ENCODE measurements at regions not wholly inside any gene's neighbourhood (a gene's known extent, or its start where the extent isn't known, plus 50 kb on each side); places are given as distances from the start of the nearest gene placed in this dataset.

GRCh38 chr12:111102102-111102739 is 181.8 kb upstream of the MYL2 start:
- DNase-seq: no peak

- no peak for DNase-seq
Observed at GRCh38 chr12:111101003-111101402, 180.6 kb upstream of the MYL2 start.

DNA sequence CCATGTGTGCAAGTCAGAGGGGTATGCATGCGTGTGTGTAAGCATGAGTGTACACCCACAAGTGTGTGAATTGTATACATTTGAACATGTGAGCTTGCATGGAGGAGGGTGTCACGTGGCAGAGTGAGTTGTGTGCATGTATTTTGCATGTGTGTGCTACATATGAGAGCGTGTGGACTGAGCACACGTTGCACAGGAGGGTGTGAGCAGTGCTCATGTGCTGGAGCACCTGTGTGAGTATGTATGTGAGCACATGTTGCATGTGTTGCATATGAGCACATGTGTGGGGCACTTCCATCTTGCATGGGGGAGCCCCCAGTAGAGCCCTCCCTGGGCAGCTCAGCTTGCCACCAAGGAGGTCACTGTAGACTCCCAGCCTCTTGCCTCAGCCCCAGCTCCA is 180.2 kb upstream of the MYL2 start:
- no peak for DNase-seq

DNA sequence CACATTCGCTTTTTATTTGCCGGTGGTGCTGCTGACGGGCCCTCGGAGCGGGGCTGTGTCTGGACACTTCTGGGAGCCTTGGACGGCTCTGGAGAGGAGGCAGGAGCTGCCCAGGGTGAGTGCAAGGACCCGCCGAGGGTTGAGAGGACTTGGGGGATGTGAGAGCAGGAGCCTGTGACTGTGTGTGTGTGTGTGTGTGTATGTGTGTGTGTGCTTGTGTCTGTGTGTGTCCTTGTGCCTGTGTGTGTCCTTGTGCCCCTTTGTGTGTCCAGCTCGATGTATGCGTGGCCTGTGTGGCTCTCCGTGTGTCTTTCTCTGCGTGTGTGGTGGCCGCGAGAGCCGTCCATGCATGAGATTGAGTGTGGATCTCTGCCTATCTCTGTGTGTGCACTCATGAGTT is 179.6 kb upstream of the MYL2 start:
- DNase-seq: no peak

DNA sequence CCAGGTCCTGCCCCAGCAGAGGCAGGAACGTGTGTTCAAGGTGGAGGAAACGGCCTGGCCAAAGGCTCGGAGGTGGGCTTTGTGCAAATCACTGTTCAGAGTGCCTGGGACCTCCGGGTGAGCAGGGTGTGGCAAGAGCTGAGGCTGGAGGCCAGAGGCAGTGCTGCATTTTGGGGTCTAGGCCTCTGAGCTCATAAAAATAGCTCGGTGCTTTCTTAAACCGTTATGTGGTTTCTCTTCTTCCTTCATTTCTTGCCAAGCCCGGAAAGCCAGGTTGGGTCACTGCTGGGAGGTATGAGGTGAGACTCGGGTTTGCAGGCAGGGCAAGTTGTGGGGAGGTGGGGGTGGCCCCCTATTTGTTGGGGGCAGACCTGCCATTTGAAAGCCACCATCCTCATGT is 178.8 kb upstream of the MYL2 start:
- no peak for DNase-seq

DNA sequence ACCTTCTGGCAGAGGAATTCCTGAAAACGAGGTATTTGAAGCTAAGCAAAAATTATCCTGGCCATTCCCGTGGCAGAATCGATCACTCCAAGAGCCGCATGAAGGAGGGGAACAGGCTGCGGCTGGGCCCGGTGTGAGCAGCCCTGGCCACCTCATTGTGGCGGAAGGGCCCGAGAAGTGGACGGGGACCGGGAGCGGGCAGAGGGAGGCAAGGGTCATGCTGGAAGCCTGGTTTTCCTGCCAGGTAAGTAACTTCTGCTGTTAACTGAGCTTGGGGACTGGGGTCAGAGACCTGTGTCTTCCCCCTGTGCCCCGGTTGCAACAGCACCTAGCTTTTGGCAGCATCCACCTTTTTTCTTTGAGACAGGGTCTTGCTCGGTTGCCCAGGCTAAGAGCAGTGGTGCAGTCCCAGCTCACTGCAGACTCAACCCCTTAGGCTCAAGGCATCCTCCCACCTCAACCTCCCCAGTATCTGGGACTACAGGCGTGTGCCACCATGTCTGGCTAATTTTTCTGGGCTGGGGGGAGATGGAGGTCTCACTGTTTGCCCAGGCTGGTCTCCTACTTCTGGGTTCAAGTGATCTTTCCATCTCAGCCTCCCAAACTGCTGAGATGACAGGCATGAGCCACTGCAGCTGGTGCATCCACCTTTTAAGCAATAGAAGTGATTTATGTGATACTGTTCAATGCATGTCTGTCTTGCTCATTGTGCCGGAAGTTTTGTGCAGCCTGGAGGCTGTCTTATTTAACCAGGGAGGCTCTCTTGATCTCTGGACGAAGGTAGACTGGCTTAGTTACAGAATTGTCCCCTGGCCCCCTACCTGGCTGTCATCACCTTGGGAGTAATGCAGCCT is 174.0 kb upstream of the MYL2 start:
- no peak for DNase-seq

GRCh38 chr12:111093428-111094142 is 173.2 kb upstream of the MYL2 start:
- no peak for DNase-seq

DNA sequence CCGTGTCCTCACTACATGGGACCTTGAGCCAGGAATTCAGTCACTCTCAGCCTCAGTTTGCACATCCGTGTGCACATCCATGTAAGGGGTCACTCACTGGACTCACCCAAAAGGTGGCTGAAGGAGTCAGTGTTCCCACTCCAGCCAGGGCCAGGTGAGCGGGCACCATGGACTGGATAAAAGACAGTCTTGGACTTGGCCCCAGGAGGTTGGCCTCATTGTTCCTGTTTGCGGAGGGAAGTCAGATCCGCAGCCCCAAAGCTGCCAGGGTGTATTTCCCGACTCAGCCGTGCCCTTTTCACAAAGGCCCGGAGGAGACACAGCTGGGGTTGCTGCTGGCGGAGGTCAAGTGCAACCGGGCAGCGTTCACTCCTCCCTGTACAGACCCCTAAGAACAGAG is 170.7 kb upstream of the MYL2 start:
- DNase-seq: no peak

DNA sequence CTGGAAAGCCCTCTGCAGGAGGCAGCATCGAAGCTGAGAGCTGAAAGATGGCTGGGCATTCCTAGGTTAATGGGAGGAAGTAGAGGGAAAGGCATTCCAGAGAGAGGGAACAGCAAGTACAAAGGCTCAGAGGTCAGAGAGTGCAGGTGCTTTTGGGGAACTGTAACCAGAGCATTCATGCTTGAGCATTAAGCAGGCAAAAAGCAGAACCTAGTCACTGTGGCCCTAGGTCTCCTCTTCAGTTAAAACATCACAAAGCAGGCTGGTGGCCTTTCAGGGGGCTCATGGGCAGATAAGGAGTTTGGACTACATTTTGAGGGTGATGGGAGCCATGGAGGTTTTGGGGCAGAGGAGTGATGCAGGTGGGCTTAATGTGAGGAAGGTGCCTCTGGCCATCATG is 169.2 kb upstream of the MYL2 start:
- no peak for DNase-seq

- DNase-seq: no peak
Observed at GRCh38 chr12:111088409-111088808, 168.0 kb upstream of the MYL2 start.

- no peak for DNase-seq
Observed at GRCh38 chr12:111086947-111087700, 166.7 kb upstream of the MYL2 start.

GRCh38 chr12:111085096-111085495 is 164.7 kb upstream of the MYL2 start:
- no peak for DNase-seq

DNA sequence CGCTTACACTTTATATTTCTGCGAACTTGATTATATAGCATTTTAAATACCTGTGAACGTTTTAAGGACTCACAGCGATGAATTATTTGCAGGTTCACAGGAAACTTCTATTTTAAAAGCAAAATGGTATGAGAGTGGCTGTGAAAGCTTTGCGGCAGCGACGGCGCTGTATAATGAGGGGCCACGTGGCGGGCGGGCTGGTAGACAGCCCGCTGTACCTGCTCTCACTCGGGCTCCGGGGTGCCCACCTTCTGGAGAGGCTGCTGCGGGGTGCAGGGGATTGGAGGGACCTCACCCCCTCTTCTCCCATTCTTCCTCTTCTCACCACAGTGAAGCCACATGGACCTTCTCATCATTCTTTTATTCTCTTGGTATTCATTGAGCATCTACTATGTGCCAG is 164.2 kb upstream of the MYL2 start:
- no peak for DNase-seq

DNA sequence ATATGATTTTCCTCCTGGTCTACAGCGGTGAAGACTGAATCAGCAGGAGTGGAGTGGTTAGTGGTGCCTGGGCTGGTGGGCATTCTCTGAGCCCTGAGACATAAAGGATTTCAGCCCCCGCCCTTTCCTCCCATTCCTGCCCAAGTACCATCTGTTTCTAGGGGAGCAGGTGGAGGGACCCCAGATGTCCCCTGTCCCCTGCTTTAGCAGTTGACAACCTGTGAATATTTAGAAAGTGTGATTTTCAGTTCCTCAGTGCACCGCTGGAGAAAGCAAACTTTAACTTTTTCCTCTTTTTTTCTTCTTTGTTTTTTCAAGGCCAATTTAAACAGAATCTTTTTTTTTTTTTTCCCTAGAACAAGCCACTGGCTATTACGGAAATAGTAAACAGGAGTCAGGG is 163.8 kb upstream of the MYL2 start:
- DNase-seq: no peak

DNA sequence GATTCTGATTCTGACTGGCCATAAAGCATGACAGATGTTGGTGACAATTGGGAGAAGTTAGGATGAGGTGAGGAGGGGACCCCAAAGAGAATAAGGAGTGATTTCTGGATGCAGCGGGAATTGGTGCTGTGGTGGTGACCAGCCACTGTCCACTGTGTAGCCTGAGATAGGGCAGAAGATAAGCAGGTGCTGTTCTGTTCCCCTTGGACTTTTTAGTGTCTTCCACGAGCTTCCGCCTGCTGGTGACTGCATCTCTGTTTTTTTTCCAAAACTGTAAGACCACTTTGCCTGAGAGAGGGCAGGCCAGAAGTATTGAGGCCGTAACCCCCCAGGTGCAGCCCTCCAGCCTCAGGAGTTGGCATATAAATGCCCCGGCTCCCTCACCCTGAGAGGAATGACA is 161.2 kb upstream of the MYL2 start:
- no peak for DNase-seq

DNA sequence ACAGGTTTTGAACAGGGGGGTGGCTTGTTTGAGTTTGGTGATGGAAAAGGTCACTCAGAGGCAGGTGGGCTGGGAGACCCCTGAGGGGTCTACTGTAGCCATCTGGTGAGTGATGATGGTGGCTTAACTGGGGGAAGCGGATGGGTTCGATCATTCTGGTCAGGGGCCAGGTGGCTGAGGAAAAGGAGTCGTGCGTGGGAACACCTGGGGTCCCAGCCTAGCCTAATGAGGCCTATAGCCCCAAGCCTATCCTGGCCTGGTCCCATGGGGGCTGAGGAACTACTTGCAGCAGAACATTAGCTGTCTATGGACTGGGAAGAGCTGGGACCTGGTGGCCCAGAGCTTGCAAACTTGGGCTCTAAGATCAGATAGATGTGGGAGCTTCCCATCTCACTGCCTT is 158.4 kb upstream of the MYL2 start:
- no peak for DNase-seq

DNA sequence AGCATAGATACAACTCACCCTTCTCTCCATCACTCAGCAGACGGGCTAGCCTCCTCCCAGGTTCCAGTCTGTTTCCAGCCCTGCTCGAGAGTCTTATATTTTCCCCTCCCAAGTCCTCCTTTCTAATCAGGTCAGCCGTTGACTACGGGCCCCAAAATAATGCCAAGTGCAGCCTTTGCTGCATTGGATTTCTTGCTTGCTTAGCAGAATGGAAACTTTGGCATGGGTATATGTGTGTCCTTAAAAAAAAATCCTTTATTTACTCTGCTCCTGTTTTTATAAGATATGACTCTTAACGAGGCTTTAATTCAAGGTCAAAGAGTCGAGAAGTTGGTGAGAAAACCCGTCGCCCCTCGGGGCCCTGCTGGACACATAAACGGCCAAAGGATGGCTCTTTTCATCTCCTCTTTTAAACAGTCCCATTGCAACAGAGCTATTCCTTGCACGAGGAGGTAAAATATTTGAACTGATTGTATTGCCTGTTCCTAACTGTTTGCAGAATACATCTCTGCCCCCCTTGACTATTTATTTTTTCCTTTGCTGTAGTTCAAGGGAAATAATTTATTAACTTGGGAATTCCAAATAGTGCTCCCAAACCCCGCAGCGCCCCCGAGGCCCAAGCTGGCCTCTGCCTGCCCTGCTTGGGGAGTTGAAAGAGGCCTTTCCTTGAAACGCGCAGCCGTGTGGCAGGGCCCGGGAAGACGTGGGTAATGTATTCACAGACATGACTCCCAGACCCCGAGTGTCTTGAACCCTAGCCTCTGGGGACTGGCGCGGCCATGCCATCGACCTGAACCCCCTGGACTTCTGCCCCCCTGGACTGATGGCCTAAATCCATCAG is 156.5 kb upstream of the MYL2 start:
- no peak for DNase-seq

DNA sequence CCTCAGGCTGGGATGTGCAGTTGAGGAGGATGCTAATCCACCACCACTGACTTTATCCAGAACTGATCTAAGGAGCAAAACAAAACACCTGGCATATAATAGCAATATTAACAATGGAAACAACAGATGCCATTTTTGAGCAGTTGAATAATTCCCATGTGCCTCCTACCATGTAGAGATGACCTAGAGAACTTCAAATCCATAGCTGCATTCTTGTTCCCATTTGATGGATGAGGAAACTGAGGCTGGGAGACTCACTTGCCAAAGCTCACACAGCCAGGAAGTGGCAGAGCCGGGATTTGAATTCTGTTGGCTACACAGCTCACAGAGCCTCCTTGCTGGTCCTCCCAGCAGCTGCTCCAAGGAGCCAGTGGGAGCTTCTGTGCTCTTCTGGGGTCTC is 155.8 kb upstream of the MYL2 start:
- no peak for DNase-seq

DNA sequence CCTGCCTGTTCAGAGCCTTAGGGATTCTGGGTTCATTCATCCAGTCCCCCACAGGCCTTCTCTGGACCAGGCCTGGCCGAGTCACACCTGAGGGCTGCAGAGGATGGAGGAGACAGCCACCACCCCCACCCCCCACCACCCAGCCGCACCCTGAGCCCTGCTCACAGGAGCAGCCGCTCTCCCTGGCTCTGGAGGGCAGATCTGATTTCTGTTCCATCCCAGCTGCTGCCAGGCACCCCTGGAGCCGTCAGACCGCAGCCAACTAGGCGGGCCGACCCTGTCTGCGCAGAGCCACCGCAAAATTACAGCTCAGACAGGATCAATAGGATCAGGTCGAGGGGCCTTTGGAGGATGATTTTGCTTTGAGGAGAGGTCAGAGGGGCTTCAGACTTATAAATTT is 154.6 kb upstream of the MYL2 start:
- DNase-seq: no peak

- no peak for DNase-seq
Observed at GRCh38 chr12:111074559-111074958, 154.2 kb upstream of the MYL2 start.

DNA sequence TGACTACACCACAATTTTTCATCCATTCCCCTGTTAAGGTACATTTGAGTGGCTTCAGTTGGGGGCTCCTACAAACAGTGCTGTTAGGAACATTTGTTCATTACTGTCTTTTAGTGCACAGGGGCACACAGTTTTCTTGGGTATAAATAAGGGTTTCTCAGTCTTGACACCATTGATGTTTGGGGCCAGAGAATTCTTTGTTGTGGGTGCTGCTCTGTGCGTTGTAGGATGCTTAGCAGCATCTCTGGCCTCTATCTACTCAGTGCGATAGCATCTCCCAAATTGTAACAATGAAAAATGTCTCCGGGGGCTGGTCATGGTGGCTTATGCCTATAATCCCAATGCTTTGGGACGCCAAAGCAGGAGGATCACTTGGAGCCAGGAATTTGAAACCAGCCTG is 153.0 kb upstream of the MYL2 start:
- DNase-seq: no peak

GRCh38 chr12:111072299-111072698 is 151.9 kb upstream of the MYL2 start:
- no peak for DNase-seq
